MG63 (cell line): ENCODE measurements at regions not wholly inside any gene's neighbourhood (a gene's known extent, or its start where the extent isn't known, plus 50 kb on each side); places are given as distances from the start of the nearest gene placed in this dataset.
A peak's percentile ranks its signal among the peaks of the same experiment; 100 is the strongest.

ENCODE experiments used
- DNase-seq: peaks from one replicate; pipeline ENCODE4 v3.0.0-alpha.2; 2020
- H3K27me3 ChIP-seq: fragments of 250-450 bp; sonication (Bioruptor Pico); 2 replicates; pipeline ENCODE4 v1.5.1; 2020; ENCODE audit warnings: mild to moderate bottlenecking, moderate library complexity
- H3K36me3 ChIP-seq: fragments of 250-450 bp; sonication (Bioruptor Pico); 2 replicates; pipeline ENCODE4 v1.5.1; 2020; ENCODE audit warnings: mild to moderate bottlenecking, moderate library complexity
- H3K4me3 ChIP-seq: fragments of 250-450 bp; sonication (Bioruptor Pico); 2 replicates; pipeline ENCODE4 v1.5.1; 2020; ENCODE audit warnings: mild to moderate bottlenecking, moderate library complexity
- H3K9me3 ChIP-seq: fragments of 250-450 bp; sonication (Bioruptor Pico); 2 replicates; pipeline ENCODE4 v1.5.1; 2020; ENCODE audit warnings: mild to moderate bottlenecking, moderate library complexity

DNA sequence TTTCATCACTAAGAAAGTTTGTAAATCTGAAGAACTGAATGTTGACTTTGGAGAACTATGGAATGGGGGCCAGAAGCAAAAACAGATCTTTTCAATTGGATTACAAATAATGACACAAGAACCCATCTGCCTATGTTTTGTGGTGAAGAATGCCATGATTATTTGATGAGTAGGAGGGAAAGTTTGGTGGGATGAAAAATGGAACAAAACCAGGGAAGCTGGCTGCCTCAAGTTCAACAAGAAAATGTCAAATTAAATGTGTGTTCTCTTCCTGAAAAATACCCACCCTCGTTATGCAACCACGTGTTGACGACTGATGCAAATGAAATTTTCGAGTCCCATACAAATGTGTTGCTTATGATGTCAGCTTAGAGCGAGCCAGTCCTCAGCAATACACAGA is 208.5 kb downstream of the GPR37 start:
- no peaks in the 10 kb centered on the region for H3K36me3 ChIP-seq
- no peaks in the 10 kb centered on the region for H3K9me3 ChIP-seq
- no peak overlapping the region for H3K4me3 ChIP-seq
- no peak for DNase-seq
- no peaks in the 10 kb centered on the region for H3K27me3 ChIP-seq

DNA sequence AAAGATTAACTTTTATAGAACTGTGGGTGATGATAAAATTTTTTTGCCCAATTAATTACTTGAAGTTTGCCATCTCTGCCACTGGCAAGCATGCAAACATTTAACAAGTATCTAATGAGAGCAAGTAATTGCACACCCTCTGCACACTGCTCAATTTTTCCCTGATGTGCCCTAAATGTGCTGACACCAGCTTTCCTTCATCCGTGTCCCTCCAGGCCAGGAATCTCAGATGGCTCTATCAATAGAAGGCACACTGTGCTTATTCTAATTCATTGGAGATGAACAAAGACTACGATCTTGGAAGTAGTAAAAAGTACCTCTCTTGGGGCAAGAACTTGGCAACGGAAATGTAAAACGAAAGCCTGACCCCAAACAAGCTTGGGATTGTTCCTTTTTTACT is 212.1 kb downstream of the GPR37 start:
- DNase-seq = no peak
- Histone ChIP-seq H3K27me3 (no peaks in the 10 kb centered on the region), H3K36me3 (no peaks in the 10 kb centered on the region), H3K9me3 (no peaks in the 10 kb centered on the region; the same call in 1 of the 2 replicates), H3K4me3 (no peak overlapping the region)

DNA sequence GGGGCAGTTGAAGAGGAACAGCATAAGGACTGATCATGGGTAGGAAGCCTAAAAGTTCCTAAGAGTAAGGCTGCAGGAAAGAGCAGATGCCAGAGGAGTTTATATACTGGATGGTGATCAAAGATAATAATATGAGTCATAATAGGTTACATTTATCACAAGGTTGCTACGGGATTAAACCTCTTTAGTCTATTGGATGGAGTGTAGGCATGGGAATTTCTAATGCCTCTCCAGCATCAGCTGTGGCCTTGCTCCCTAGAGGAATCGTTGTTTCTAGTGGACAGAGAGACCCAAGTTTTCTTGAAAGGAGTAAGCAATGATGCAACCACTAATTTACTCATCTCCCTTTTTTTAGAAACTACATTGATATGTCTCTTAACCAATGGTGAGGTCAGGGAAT is 213.4 kb downstream of the GPR37 start:
- H3K9me3 ChIP-seq = no peaks in the 10 kb centered on the region; the same call in 1 of the 2 replicates
- H3K27me3 ChIP-seq = no peaks in the 10 kb centered on the region
- DNase-seq = no peak
- no peak overlapping the region for H3K4me3 ChIP-seq
- H3K36me3 ChIP-seq = no peaks in the 10 kb centered on the region

DNA sequence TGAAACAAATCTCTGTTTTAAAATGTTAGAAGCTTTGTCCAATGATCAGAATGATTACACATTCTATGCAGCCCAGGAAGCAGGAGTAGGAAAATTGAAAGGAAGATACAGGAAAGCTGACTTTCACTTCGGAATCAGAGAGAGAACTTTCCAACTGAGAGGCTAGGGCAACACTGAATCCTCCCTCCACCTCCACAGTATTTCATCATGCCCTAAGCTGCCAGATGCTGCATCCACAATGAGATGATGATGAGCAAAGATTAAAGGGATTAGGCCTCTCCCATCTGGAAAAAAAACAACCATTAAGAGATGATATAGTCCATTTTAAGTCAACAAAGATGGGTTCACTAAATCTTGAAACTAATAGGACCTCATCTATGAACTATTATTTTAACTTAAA is 215.6 kb downstream of the GPR37 start:
- no peaks in the 10 kb centered on the region for H3K36me3 ChIP-seq
- no peaks in the 10 kb centered on the region for H3K27me3 ChIP-seq
- no peak overlapping the region for H3K4me3 ChIP-seq
- H3K9me3 ChIP-seq = no peaks in the 10 kb centered on the region; the same call in 1 of the 2 replicates
- peak; percentile 31 for DNase-seq

DNA sequence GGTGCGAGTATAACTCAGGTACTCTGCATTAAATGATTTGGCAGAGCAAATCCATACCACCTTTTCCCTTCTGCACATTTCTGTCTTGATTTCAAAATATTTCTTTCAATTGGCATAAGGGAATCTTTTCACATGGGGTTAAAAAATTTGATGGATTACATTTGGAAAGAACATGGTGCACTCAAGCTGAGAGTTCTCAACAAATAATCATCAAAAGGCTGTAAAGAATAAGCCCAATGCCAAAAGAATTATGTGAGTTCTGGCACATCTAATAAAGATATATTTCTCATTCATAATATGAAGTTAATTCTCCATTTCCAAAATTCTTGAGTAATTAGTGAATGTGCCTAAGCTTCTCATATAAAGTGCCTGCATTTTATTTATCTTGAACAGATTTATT is 223.1 kb downstream of the GPR37 start:
- Histone ChIP-seq H3K4me3 (no peak overlapping the region), H3K36me3 (no peaks in the 10 kb centered on the region), H3K27me3 (no peaks in the 10 kb centered on the region), H3K9me3 (no peaks in the 10 kb centered on the region)
- DNase-seq = no peak

DNA sequence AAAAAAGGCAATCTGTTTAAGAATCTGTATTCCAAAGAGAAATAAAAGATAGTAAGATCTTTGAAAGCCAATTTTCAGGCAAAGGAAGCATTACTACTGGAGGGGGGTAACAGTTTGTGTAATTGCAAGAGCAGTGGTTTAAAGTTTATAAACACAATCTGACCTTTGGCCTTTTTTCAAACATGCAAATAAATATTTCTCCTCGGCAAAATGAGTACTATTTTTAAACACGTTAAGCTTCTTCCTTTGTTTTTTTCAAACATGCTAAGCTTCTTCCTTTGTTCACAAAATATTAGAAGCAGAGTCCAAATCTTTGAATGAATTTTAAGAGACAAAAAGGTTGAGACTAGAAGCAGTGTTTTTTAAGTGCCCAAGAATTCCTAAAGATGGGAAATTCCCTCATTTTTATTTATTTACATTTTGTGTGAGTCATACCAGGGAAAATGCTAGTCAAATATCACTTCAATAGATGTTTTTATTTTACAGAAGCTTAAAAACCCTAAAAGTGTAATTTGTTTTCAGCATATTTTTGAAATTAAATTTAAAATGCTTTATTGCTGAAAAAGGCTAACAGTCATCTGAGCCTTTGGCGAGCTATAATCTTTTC is 229.3 kb downstream of the GPR37 start:
- Histone ChIP-seq H3K4me3 (no peak overlapping the region), H3K36me3 (no peaks in the 10 kb centered on the region), H3K27me3 (no peaks in the 10 kb centered on the region), H3K9me3 (no peaks in the 10 kb centered on the region)
- DNase-seq = no peak

DNA sequence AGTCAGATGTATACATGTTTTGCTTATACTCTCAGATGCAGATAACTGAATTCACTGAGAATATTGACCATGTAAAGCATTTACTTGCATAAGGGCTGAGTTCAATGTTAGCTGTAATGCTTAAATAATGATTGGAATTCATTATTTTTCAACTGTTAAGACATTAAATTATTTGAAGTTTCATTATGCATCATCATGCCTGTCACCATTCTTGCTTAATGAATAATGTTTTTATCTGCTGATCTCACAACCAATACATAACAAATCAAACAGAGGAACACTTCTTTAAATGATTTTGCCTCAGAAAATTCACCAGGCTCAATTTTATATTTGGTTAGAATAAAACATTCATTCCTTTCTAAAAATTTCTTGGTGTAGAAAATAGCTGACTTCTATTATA is 233.4 kb downstream of the GPR37 start:
- no peak for DNase-seq
- no peaks in the 10 kb centered on the region for H3K36me3 ChIP-seq
- no peak overlapping the region for H3K4me3 ChIP-seq
- H3K27me3 ChIP-seq = no peaks in the 10 kb centered on the region
- H3K9me3 ChIP-seq = no peaks in the 10 kb centered on the region

DNA sequence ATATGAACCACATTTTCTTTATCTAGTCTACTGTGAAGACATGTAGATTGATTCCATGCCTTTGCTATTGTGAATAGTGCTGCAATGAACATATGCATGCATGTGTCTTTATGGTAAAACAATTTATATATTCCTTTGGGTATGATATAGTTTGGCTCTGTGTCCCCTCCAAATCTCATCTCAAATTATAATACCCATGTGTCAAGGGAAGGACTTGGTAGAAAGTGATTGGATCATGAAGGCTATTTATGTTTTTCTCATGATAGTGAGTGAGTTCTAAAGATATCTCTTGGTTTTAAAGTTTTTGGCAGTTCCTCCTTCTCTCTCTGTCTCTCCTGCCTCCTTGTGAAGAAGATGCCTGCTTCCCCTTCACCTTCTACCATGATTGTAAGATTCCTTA is 248.7 kb downstream of the GPR37 start:
- no peaks in the 10 kb centered on the region for H3K27me3 ChIP-seq
- no peak for DNase-seq
- H3K4me3 ChIP-seq = no peak overlapping the region
- H3K9me3 ChIP-seq = no peaks in the 10 kb centered on the region
- H3K36me3 ChIP-seq = no peaks in the 10 kb centered on the region

DNA sequence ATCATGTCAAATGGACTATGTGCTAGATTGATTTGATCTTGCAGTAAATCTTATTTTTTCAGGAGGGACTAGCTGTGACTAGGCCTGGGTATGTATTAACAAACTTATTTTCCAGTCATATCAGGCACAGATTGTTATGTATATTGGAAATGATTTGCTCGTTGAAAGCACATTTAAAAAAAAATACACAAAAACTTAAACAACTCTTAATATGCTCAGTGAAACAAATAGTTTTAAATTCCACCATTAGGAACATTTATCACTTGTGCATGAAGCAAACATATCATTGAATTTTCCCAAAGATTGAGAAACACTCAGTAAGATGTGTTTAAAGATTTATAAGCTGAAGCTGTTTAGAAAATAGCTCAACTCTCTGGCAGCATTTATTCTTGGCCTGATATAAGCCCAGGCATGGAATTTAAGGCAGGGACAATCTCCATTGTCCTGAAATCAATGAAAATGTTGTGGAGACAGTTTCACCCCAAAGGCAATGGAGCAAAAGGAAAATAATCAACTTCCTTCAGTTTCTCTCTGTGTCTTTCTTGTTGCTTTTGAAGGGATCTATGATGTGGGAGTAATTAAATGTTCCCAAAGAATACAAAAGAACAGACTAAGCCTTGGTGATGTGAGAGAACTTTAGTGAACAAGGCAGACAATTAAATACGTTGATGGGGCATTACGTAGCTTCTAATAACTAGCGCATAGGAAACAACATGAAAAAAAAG is 250.3 kb downstream of the GPR37 start:
- Histone ChIP-seq H3K4me3 (no peak overlapping the region), H3K36me3 (no peaks in the 10 kb centered on the region), H3K9me3 (no peaks in the 10 kb centered on the region), H3K27me3 (no peaks in the 10 kb centered on the region)
- no peak for DNase-seq

DNA sequence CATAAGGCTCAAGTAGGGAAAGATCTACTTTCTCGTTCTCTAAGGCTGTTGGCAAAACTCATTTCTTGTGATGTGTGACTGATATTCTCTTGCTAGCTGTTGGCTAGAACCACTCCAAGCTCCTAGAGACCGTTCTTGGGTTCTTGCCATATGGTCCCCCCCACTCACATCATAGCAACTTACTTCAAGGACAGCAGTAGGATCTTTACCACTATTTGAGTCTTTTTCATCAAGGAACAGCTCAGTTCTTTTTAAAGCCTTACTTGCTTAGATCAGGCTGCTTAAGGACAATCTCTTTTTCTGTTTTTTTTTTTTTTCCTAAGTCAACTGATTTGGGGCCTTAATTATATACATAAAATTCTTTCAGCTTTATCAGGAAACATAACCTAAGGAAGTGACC is 251.1 kb downstream of the GPR37 start:
- no peaks in the 10 kb centered on the region for H3K36me3 ChIP-seq

DNA sequence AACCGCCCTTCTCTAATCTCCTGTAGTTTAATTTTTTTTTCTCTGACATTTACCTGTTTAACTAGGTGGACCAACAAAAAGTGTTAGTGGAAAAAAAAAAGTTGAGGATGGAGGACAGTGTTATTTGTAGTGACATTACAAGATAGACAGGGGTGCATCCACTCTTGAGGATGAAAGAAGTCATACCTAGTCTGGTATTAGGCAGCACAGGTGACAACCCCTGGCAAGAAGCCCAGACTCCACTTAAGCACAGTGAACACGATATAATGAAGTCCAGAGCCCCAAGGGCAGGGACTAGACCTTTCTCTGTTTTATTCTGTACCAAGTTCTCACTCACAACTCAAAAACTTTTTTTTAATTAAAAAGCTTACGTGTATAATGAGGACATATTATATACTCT is 268.4 kb downstream of the GPR37 start:
- no peaks in the 10 kb centered on the region for H3K36me3 ChIP-seq
- no peaks in the 10 kb centered on the region for H3K27me3 ChIP-seq
- no peak for DNase-seq
- H3K4me3 ChIP-seq = no peak overlapping the region
- no peaks in the 10 kb centered on the region for H3K9me3 ChIP-seq

More for the DNA sequence above, 251.1 kb downstream of the GPR37 start:
- Histone ChIP-seq H3K9me3 (no peaks in the 10 kb centered on the region), H3K27me3 (no peaks in the 10 kb centered on the region), H3K4me3 (no peak overlapping the region)
- no peak for DNase-seq

DNA sequence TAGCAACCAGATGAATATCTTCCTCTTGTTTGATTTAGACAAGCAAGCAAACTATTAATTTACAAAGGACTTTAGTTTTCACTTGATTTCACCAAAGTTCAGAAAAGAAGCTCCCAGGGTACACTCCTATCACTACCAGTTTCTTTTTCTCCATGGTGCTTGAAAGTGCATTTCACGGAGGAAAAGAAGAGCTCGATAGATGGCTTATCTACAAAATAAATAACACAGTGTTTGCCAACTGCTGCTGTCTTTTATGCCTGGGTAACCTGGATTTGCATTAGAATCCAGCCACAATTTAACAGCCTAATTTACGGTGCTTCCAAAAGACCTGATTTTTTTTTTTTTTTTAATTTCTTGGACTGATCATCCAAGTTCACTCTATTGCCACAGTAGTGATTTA is 275.7 kb downstream of the GPR37 start:
- Histone ChIP-seq H3K4me3 (no peak overlapping the region), H3K9me3 (no peaks in the 10 kb centered on the region), H3K36me3 (no peaks in the 10 kb centered on the region), H3K27me3 (no peaks in the 10 kb centered on the region)
- no peak for DNase-seq

DNA sequence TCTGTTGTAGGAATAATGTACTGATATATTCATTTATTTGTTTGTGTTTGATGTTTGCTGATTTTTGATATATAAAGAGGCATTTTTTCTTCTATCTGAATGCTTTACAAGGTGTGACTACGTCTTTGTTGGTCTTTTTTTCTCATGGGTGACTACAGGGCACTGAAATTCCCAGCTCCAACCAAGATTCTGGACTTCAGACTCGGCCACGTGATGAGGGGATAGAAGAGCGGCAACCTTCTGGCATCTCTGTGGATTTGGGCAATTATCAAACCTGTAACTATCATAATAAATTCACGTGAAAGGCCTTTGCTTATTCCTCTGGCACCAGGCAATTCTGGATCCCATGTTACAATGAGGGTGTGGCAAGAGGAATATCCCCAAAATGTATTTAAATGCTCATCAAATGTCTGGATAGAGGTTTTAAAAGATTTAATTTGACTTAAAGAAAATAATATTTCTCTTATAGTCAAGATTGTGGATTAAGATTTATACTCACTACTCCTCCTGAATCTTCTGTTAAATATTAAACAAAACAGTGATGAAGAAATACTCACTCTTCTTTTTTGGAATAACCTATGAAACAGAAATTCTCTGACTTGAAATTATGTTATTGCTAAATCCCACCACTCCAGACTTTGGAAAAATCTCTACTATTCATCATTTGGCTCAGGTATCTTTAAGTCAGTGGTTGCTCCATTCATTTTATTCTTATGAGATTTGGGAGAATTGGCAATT is 276.3 kb downstream of the GPR37 start:
- Histone ChIP-seq H3K4me3 (no peak overlapping the region), H3K36me3 (no peaks in the 10 kb centered on the region), H3K27me3 (no peaks in the 10 kb centered on the region), H3K9me3 (no peaks in the 10 kb centered on the region)
- DNase-seq = no peak

DNA sequence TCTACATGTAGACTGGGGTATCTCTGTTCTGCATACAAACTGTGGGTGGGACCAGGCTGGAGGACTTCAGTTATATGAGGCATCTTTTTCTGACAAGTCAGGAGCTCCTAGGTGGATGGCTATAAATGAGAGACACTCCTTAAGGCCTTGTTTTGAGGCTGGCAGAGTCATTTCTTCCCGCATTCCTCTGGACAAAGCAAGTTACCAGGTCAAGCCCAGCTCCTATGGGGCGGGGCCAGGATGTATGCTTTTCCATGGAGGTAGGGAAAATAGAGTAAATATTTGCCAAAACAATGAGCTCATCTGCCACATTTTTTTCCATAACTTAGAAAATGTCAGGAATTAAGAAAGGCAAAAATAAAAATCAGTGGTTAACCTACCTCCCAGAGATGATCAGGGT is 283.4 kb downstream of the GPR37 start:
- Histone ChIP-seq H3K4me3 (no peak overlapping the region), H3K27me3 (no peaks in the 10 kb centered on the region), H3K36me3 (no peaks in the 10 kb centered on the region), H3K9me3 (no peaks in the 10 kb centered on the region)
- no peak for DNase-seq

DNA sequence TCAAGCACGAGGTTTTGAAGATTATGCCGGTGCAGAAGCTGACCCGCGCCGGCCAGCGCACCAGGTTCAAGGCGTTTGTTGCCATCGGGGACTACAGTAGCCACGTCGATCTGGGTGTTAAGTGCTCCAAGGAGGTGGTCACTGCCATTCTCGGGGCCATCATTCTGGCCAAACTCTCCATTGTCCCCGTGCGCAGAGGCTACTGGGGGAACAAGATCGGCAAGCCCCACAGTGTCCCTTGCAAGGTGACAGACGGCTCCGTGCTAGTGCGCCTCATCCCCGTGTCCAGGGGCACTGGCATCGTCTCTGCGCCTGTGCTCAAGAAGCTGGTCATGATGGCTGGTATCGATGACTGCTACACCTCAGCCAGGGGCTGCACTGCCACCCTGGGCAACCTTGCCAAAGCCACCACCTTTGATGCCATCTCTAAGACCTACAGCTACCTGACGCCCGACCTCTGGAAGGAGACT is 284.7 kb downstream of the GPR37 start:
- H3K36me3 ChIP-seq = no peaks in the 10 kb centered on the region
- H3K27me3 ChIP-seq = no peaks in the 10 kb centered on the region
- no peak overlapping the region for H3K4me3 ChIP-seq
- no peaks in the 10 kb centered on the region for H3K9me3 ChIP-seq
- DNase-seq = no peak

DNA sequence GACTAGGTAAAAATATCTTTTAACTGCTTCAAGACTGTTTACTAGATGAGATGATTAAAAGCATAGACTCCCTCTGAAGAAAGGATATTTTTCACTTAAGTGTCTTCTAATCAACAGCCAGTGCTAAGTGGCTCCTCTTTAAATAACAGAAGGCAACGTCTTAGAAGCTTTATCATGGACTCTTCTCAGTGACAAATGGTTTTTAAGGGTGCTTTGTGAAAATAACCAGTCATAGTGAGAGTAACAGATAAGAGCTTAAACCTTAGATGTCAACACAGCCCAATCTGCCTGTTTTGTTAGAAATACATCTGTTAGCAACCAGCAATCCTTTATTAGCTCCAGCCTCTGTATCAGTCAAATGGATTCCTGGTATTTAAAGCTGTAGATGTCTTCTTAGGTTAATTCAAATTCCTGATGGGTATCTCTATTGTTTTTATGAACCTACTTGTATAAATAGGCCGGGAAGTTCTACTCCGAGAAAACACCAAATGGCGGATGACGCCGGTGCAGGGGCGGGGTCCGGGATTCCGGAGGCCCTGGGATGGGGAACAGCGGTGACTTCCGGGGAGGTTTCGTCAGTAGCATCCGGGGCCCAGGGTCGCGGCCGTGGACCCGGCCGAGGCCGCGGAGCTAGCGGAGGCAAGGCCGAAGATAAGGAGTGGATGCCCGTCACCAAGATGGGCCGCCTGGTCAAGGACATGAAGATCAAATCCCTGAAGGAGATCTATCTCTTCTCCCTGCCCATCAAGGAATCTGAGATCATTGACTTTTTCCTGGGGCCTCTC is 285.4 kb downstream of the GPR37 start:
- DNase-seq = no peak
- no peaks in the 10 kb centered on the region for H3K9me3 ChIP-seq
- H3K4me3 ChIP-seq = no peak overlapping the region
- no peaks in the 10 kb centered on the region for H3K36me3 ChIP-seq
- H3K27me3 ChIP-seq = no peaks in the 10 kb centered on the region

DNA sequence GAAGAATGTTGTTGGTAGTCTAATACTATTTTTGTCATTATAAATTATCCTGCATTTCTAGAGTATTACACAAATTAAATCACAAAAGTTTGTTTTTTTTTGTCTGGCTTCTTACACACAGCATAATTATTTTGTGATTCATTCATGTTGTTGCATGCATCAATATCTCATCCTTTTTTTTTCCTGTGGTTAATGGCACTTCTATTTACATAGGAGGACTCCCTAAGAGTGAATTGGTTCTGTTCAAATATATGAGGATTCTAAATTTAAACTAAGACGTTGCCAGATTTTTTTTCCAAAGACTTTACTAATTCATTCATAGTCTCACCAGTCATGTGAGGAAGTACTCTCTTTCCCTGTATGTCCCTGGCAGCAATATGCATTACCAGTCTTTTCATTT is 303.3 kb downstream of the GPR37 start:
- no peak for DNase-seq
- Histone ChIP-seq H3K9me3 (no peaks in the 10 kb centered on the region), H3K4me3 (no peak overlapping the region), H3K36me3 (no peaks in the 10 kb centered on the region), H3K27me3 (no peaks in the 10 kb centered on the region)
